ENCODE measurements at regions not wholly inside any gene's neighbourhood (a gene's known extent, or its start where the extent isn't known, plus 50 kb on each side); places are given as distances from the start of the nearest gene placed in this dataset.

GRCh38 chr12:132427999-132428935, 61.7 kb upstream of the FBRSL1 start:
- ATAC-seq (ENCODE audit: insufficient number of reproducible peaks, low FRiP score, low read depth) (no peak), DNase-seq (ENCODE audit: low spot score) (no peak)
- Histone ChIP-seq H3K4me3 (no peak overlapping the region), H3K4me1 (ENCODE audit: control insufficient read depth in 1 of 2, low read depth in 2 of 2) (peaks cover 0 to 12% of the 10 kb centered on the region in 2 donors), H3K36me3 (no peaks in the 10 kb centered on the region), H3K27me3 (replicated peaks; ENCODE audit: insufficient read depth) (no peaks in the 10 kb centered on the region), H3K9me3 (no peaks in the 10 kb centered on the region), H3K27ac (no peak overlapping the region)
- TF ChIP-seq CTCF (IDR thresholded peaks at IDR 0.05): no peak

GRCh38 chr12:132427174-132427768, 62.7 kb upstream of the FBRSL1 start:
- no peaks in the 10 kb centered on the region for H3K27me3 ChIP-seq (replicated peaks; ENCODE audit: insufficient read depth)
- DNase-seq (ENCODE audit: low spot score) (no peak), ATAC-seq (ENCODE audit: insufficient number of reproducible peaks, low FRiP score, low read depth) (no peak)
- H3K4me3 ChIP-seq: no peak overlapping the region
- no peak for TF ChIP-seq CTCF (IDR thresholded peaks at IDR 0.05)
- H3K4me1 ChIP-seq (ENCODE audit: control insufficient read depth in 1 of 2, low read depth in 2 of 2): peaks cover 0 to 12% of the 10 kb centered on the region in 2 donors
- no peaks in the 10 kb centered on the region for H3K9me3 ChIP-seq
- no peak overlapping the region for H3K27ac ChIP-seq
- H3K36me3 ChIP-seq: no peaks in the 10 kb centered on the region

GRCh38 chr12:132426349-132427173, 63.4 kb upstream of the FBRSL1 start:
- H3K4me3 ChIP-seq: no peak overlapping the region

GRCh38 chr12:132424811-132425210, 65.1 kb upstream of the FBRSL1 start:
- TF ChIP-seq CTCF (IDR thresholded peaks at IDR 0.05): no peak
- DNase-seq (ENCODE audit: low spot score): no peak
- H3K9me3 ChIP-seq: no peaks in the 10 kb centered on the region
- ATAC-seq (ENCODE audit: insufficient number of reproducible peaks, low FRiP score, low read depth): no peak
- H3K27me3 ChIP-seq (replicated peaks; ENCODE audit: insufficient read depth): no peaks in the 10 kb centered on the region
- no peak overlapping the region for H3K4me3 ChIP-seq
- H3K27ac ChIP-seq: no peak overlapping the region
- H3K36me3 ChIP-seq: no peaks in the 10 kb centered on the region
- peaks cover 0 to 8% of the 10 kb centered on the region in 2 donors for H3K4me1 ChIP-seq (ENCODE audit: control insufficient read depth in 1 of 2, low read depth in 2 of 2)

More at GRCh38 chr12:132426349-132427173, 63.4 kb upstream of the FBRSL1 start:
- no peaks in the 10 kb centered on the region for H3K27me3 ChIP-seq (replicated peaks; ENCODE audit: insufficient read depth)
- peaks cover 0 to 12% of the 10 kb centered on the region in 2 donors for H3K4me1 ChIP-seq (ENCODE audit: control insufficient read depth in 1 of 2, low read depth in 2 of 2)
- H3K27ac ChIP-seq: no peak overlapping the region
- H3K9me3 ChIP-seq: no peaks in the 10 kb centered on the region
- DNase-seq (ENCODE audit: low spot score): no peak
- TF ChIP-seq CTCF (IDR thresholded peaks at IDR 0.05): no peak
- no peaks in the 10 kb centered on the region for H3K36me3 ChIP-seq
- no peak for ATAC-seq (ENCODE audit: insufficient number of reproducible peaks, low FRiP score, low read depth)
